ENCODE measurements at regions not wholly inside any gene's neighbourhood (a gene's known extent, or its start where the extent isn't known, plus 50 kb on each side); places are given as distances from the start of the nearest gene placed in this dataset.

DNA sequence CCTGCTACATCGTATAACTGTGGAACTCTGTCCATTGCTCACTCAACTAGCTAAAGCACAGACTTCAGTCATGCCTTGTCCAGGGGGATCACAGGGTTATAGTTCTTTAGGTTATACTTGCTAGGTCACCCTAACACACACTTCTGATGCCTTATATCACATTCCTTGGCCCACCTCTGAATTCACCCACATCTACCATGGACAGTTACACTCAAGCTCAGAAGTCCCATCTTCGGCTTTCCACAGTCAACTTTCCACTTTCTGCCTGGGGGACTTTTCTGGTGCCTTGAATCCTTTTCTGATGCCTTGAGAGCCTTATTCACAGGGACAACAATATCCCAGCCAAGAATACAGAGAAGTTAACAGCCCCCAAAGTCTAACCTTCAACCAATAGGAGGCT is 129.2 kb upstream of the MAOA start:
- Histone ChIP-seq H3K4me1 (ENCODE audit: insufficient read depth, low read length) (no peaks in the 10 kb centered on the region), H3K4me3 (ENCODE audit: low read depth in 1 of 2, low read length in 2 of 2) (no peak overlapping the region), H3K27ac (ENCODE audit: low read length) (no peak overlapping the region), H3K9ac (ENCODE audit: low read depth, low read length) (no peak overlapping the region), H3K27me3 (ENCODE audit: insufficient read depth, low read length, poor library complexity) (no peaks in the 10 kb centered on the region), H2AFZ (ENCODE audit: low read depth, low read length) (no peak overlapping the region), H3K79me2 (ENCODE audit: insufficient read depth, low read length) (no peaks in the 10 kb centered on the region), H4K20me1 (ENCODE audit: insufficient read depth, low read length) (no peaks in the 10 kb centered on the region), H3K4me2 (ENCODE audit: insufficient read depth, low read length) (no peak overlapping the region), H3K9me3 (ENCODE audit: insufficient read depth, low read length, severe bottlenecking) (no peaks in the 10 kb centered on the region), H3K36me3 (ENCODE audit: insufficient read depth, low read length) (no peaks in the 10 kb centered on the region)
- TF ChIP-seq EZH2 (IDR thresholded peaks at IDR 0.05; ENCODE audit: borderline replicate concordance, low read depth, low read length, severe bottlenecking) (no peak), CTCF (IDR thresholded peaks at IDR 0.05; ENCODE audit: borderline replicate concordance, extremely low read depth, low read length, poor library complexity, severe bottlenecking) (no peak)
- DNase-seq: no peak
- ATAC-seq (ENCODE audit: insufficient read depth, low read depth): no peak

- TF ChIP-seq EZH2 (IDR thresholded peaks at IDR 0.05; ENCODE audit: borderline replicate concordance, low read depth, low read length, severe bottlenecking): no peak
- TF ChIP-seq CTCF (IDR thresholded peaks at IDR 0.05; ENCODE audit: borderline replicate concordance, extremely low read depth, low read length, poor library complexity, severe bottlenecking): no peak
- Histone ChIP-seq H4K20me1 (ENCODE audit: insufficient read depth, low read length) (no peaks in the 10 kb centered on the region), H3K27ac (ENCODE audit: low read length) (no peak overlapping the region), H3K79me2 (ENCODE audit: insufficient read depth, low read length) (no peaks in the 10 kb centered on the region), H3K9ac (ENCODE audit: low read depth, low read length) (no peak overlapping the region), H3K27me3 (ENCODE audit: insufficient read depth, low read length, poor library complexity) (no peaks in the 10 kb centered on the region), H3K4me1 (ENCODE audit: insufficient read depth, low read length) (no peaks in the 10 kb centered on the region), H3K4me2 (ENCODE audit: insufficient read depth, low read length) (no peak overlapping the region), H3K9me3 (ENCODE audit: insufficient read depth, low read length, severe bottlenecking) (no peaks in the 10 kb centered on the region), H2AFZ (ENCODE audit: low read depth, low read length) (no peak overlapping the region), H3K36me3 (ENCODE audit: insufficient read depth, low read length) (no peaks in the 10 kb centered on the region), H3K4me3 (ENCODE audit: low read depth in 1 of 2, low read length in 2 of 2) (no peak overlapping the region)
- ATAC-seq (ENCODE audit: insufficient read depth, low read depth) (no peak), DNase-seq (no peak)
These were observed 128.3 kb upstream of the MAOA start for GRCh38 chrX:43527801-43528200.

DNA sequence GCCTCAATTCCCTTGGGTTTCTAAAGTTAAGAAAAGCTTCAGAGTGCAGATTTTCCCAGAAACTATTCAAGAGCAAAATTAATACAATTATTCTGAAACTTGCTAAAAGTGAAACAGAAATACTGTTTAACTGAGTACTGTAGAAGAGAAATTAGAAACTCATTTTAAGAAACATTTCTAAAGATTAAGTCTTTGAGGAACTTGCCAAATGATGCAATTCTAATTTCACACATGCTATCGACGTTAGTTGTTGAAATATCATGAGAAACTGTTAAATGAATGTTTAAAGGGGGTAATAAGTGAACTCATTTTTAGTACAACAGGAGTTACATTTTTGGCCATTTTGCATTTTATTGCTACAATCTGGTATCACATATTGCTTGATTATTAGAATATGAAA is 125.3 kb upstream of the MAOA start:
- H4K20me1 ChIP-seq (ENCODE audit: insufficient read depth, low read length): no peaks in the 10 kb centered on the region

More for the DNA sequence above, 125.3 kb upstream of the MAOA start:
- Histone ChIP-seq H3K4me1 (ENCODE audit: insufficient read depth, low read length) (no peaks in the 10 kb centered on the region), H3K4me2 (ENCODE audit: insufficient read depth, low read length) (no peak overlapping the region), H3K9ac (ENCODE audit: low read depth, low read length) (no peak overlapping the region), H3K9me3 (ENCODE audit: insufficient read depth, low read length, severe bottlenecking) (no peaks in the 10 kb centered on the region), H3K27me3 (ENCODE audit: insufficient read depth, low read length, poor library complexity) (no peaks in the 10 kb centered on the region), H3K79me2 (ENCODE audit: insufficient read depth, low read length) (no peaks in the 10 kb centered on the region), H3K36me3 (ENCODE audit: insufficient read depth, low read length) (no peaks in the 10 kb centered on the region), H3K27ac (ENCODE audit: low read length) (no peak overlapping the region), H2AFZ (ENCODE audit: low read depth, low read length) (no peak overlapping the region), H3K4me3 (ENCODE audit: low read depth in 1 of 2, low read length in 2 of 2) (no peak overlapping the region)
- TF ChIP-seq CTCF (IDR thresholded peaks at IDR 0.05; ENCODE audit: borderline replicate concordance, extremely low read depth, low read length, poor library complexity, severe bottlenecking) (no peak), EZH2 (IDR thresholded peaks at IDR 0.05; ENCODE audit: borderline replicate concordance, low read depth, low read length, severe bottlenecking) (no peak)
- ATAC-seq (ENCODE audit: insufficient read depth, low read depth): no peak
- no peak for DNase-seq
